Right forelimb (tissue), 1 donor: ENCODE measurements at regions not wholly inside any gene's neighbourhood (a gene's known extent, or its start where the extent isn't known, plus 50 kb on each side); places are given as distances from the start of the nearest gene placed in this dataset.
A peak's percentile ranks its signal among the peaks of the same experiment; 100 is the strongest.
"Not testable (repeated sequence)": the region's sequence is repeated elsewhere in the genome, so short reads cannot be mapped to it uniquely, and the experiment has no call there.

Experiments
- DNase-seq: peaks from one replicate; pipeline ENCODE4 v3.0.0-alpha.2; 2018

DNA sequence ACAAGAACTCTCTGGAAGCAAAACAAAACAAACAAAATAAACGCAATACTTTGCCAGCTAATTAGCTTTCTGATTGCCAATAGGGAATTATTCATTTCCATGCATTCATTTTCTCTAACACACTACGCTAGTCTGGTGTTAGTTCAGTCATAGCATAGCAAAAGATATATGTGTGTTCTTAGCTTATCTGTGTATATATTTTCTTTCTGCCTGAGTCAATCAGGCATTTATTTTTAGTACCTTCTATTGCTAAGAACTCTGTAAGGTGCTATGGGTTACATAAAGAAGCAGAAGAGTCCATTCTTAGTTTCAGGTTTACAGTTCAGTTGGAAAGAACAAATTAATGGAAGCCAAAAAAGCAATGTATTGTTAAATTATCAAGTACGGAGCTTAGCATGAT, 490.9 kb downstream of the KLF5 start:
- DNase-seq, result no peak

DNA sequence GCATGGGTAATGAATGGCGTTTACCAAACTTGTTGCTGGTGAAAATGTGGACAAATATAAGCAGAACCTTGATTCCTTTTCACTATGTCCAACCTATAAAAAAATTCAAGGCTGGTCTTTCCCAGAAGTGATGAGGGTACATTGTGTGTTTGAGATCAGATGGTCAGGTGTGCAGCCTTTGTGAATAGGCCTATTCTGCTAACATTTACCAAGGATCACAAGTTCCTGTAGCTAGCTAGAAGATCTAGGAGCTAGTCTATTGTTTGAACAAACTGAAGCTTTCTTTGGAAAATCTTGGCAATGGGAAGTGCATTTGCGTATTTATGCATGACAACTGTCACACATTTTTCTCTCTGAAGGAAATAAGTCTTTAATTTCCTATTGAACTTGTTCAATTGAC, 489.6 kb downstream of the KLF5 start:
- no peak for DNase-seq

DNA sequence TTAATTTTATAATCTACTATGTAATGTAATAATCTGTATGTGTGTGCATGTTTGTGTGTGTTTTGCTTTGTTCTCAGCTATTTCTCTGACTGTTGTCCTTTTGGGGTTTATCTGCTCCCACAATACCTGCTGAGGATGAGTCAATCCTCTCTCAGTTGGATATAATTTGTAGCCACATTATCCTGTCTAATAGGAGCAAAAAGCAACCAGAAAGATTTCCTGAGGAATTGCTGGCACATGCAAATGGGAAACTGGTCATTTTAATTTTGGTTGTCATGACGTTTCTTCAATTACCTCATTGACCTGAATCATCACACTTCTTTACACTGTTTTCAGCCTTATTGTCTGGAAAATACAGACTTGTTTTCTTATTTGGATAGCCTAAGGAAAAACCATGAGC, 488.4 kb downstream of the KLF5 start:
- DNase-seq, result no peak

DNA sequence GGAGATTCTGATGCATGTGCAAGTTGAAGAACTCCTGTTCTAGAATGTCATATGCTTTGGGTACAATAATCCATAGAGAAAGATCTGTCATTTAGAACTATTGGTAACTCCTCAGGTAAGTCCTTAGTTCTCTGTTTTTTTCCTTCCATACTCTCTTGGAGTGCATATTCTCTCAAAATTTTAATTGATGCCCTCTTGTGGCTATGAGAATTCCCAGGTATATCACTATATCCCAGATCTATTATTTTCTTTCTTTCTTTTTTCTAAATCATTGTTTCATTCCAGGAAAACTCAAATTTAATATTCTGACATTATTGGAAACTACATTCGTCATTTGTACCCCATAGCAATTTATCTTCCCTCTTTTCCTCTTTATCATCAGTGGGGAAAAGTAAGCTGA, 485.4 kb downstream of the KLF5 start:
- DNase-seq, result no peak

DNA sequence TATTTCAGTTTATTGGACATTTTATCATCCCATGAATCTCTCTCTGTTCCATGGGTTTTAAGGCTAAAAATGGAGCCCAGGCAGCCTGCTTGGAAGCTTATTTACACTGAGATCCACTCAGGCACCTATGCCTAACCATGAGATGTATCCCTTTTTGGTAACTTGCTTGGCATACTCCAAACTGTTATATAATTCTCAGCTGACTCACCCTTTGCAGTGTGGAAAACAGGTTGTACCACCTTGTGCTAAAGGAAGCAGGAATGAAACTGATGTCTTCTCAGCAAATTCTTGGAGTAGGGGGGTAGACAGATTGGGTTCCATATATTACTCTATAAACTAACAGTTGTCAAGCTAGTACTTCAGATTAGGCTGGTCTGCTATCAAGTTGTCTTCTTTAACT, 483.6 kb downstream of the KLF5 start:
- DNase-seq, result no peak

DNA sequence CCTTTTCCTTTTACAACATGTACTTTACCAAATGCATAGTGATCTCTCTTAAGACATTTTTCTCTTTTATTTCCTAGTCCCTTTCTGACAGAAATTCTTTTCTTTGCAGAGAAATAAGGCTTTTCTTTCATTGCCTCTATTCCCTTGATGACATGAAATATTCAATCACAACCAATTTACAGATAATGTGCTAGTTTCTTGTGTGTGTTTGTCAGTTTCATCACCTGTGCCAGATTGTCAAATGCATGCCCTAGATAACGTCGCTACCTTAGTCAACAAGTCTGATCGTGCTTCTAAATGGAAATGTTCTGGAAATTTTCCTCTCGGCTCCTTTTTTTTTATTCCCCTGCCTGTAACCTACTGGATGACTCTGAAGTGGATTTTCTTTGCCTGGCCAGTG, 478.1 kb downstream of the KLF5 start:
- DNase-seq, result no peak

DNA sequence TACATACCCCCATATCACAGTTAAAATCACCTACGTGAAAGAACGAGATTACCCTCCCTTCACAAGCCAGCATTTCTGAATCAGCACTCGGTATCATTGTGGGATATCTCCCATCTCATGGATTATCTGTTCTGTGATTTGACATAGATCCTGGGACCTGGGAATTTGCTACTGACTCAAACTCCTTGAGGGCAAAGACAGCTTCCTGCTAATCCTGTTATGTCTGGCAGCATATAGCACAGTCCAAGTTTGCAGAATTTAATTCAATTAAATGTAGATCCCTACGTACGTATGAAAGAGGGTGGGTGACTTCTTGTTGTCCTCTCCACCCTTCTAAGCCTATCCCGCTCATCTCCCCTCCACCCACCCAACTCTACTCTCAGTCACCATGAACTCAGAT, 476.5 kb downstream of the KLF5 start:
- no peak for DNase-seq

DNA sequence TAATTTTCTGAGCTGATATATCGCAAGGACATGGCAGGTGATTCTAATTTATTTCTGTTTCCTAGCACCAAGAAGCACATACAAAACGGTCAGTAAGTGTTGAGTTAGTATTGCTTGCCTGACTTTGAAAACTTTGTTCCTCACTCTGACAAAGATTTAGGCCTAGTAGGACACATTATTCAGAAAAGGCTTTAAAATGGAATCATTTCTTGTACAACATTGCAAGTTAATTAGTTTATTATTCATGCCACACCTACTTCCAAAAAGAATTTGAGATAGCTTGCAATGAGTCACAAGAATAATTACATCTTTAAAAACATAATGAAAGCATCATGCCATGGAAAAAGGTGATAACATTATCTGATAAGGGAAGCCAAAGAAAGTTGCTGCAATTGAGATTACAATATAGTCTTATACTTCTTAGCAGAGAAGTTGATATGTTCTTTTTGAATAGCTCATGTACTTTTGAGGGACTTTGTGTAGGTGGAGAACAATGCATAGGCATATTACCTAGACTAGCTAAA, 474.2 kb downstream of the KLF5 start:
- DNase-seq, result no peak

DNA sequence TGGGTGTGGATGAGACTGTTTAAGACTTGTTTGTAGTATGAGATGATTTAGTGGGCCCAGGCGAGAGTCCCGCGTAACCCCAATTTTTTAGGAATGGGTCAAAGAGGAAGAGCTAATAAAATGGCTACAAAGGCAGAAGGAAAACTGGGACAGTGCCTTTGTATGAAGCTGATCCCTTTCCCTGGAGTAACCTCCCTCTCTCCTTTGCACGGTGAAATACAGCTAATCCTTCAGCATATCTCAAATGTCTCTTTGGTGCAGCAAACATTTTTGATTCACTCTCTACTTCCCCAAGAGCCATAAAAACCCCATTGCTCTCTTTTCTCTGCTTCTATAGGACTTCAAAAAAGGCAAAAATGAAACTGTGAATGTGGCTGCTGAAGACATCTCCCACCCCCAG, 473.8 kb downstream of the KLF5 start:
- no peak for DNase-seq

DNA sequence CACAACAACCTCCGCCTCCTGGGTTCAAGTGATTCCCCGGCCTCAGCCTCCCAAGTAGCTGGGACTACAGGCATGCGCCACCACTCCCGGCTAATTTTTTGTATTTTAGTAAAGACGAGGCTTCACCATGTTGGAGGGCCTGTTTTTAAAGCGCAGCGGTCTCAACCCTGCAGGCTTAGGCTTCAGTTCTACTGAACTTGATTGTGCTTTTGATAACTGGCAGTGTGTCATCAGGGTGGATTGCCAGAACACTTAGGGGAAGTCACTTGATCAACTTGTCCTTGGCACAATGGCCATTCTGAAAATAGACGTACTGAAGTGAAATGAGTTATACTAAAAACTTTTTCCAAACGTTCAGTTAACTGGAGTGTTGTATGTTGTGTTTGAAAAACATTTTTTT, 472.2 kb downstream of the KLF5 start:
- no peak for DNase-seq

DNA sequence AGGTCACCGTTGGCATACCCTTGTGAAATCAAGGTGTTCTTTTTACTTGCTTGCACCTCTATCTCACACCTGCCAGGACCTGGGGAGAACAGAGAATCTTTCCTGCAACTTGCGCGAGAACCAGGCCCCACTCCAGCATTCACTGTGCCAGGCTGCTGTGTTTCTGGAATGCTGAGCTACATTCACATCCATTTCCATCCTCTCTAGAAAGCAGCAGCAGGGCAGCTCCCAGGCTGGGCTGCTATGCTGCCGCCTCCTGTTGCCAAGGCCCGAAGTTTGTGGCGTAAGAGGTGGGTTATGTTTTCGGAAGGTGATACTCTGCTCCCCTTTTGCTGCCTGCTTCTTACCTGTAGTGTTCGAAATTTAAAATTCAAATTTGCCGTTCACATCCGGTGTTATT, 464.1 kb downstream of the KLF5 start:
- no peak for DNase-seq

DNA sequence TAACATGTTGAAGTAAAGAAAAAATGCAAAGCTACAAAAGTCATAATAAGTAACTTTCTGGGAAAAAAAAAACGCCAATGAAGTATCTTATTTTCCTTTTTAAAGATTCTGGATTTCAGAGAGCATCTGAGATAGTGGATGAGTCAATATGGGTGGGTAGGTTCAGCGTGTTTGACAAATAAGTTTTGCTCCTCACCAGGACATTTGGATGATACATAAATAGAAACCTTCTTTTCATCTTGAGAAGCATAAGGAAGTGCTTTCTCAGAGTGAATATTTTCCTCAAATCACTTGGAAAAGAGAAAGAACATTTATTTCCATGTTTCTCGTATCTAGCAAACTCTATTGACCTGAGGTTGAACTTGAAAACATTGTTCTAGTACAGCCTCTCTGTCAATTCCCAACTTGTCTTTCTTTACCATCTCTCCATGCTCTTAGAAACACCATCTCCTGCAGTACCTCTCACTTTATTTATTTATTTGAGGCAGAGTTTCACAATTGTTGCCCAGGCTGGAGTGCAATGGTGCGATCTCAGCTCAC, 463.2 kb downstream of the KLF5 start:
- DNase-seq, result no peak

DNA sequence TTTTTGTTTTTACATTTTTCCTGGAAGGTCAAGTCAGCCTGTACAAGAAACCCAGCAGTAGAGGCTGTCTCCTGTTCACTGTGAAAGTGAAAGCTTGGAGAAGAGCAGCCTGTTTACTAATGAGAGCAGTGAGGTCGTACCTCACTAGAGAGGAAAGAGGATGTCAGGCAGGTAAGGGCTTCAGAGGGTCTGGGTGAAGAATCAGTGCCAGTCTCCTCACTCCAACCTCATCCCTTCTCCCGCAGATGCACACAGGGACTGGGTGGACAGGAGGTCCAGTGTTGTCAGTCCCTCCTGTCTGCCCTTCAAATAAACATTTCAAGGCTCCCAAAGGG, 462.5 kb downstream of the KLF5 start:
- DNase-seq, result peak; percentile 47

DNA sequence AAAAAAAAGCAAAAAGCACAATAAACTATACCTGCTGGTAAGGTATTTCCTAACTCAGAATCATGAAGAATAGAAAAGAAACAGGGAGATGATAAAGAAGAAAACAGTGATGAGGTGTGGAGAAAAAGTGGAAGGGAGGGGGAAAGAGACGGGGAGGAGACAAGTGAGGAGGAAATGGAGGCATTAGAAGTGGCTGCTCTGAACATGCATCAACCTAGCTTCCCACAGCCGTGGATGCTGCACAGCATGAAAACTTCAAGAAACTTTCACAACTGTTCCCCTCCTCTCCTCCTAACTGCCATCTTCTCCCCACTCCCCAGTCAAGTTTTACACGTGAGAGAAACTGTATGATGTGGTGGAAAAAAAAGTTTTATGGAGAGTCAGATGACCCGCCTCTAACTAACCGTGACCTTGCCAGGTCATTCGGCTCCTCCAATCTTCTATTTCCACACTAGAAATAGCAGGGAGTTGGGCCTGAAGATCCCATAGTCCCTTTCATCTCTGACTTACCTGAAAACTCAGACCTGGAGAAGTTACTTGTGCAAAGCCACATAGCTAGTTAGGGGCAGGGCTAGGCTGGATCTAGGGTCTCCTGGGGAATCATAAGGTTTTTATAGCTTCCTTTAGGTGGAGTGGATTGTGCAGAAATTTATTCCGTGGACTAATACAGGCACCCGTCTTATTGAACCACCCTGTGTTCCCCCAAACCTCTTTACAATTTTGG, 461.9 kb downstream of the KLF5 start:
- no peak for DNase-seq

DNA sequence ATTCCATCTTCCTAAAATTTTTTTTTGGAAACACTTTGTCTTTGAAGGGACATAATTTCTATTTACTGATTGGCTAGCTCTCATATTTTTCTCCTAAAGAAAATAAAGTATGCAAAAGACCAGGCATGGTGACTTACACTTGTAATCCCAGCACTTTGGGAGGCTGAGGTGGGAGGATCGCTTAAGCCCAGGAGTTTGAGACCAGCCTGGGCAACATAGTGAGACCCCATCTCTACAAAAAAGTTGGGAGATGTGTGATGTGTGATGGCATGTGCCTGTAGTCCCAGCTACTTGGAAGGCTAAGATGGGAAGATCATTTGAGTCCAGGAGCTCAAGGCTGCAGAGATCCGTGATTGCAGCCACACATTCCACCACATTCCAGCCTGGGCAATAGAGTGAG, 461.3 kb downstream of the KLF5 start:
- DNase-seq, result not testable (repeated sequence)

DNA sequence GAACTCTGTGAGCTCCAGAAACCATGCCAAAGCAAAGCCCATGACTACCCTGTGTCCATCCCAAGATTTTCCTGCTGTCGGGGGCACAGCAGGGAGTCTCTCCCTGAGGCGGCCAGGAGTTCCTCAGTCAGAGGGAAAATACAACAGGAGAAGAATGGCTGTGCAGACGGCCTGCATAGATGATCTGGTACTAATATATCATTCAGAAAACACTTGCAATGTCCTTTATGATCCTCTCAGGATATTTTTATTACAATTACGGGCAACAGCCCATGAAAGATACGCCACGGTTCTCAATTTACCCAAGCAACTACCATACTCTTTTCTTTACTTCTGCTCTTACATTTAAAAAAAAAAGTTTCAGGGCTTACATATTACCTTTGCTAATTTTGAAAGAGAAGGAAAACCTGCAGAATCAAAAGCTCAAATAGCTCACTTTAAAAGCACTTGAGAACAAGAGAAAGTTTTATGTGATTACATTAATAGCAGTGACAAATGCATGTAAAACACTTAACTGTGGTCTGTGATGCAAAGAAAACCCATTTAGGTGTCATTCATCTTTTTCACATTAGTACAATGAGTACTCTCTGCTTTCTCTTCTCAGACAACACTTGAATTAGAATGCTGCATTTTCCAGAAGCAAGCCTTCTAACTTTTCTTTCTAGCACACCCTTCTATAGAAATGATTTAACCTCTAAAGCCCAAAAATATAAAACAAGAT, 460.8 kb downstream of the KLF5 start:
- no peak for DNase-seq

DNA sequence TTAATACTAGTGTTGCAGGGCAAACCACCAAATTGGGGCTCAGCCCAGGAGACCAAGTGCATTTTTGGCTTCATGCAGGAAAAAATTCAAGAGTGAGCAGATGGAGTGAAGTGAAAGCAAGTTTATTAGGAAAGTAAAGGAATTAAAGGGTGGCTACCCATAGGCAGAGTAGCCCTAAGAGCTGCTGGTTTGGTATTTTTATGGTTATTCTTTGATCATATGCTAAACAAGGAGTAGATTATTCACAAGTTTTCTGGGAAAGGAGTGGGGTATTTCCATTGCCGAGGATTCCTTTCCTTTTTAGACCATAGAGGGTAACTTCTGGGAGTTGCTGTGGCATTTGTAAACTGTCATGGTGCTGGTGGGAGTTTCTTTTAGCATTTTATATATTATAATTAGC, 459.0 kb downstream of the KLF5 start:
- no peak for DNase-seq

DNA sequence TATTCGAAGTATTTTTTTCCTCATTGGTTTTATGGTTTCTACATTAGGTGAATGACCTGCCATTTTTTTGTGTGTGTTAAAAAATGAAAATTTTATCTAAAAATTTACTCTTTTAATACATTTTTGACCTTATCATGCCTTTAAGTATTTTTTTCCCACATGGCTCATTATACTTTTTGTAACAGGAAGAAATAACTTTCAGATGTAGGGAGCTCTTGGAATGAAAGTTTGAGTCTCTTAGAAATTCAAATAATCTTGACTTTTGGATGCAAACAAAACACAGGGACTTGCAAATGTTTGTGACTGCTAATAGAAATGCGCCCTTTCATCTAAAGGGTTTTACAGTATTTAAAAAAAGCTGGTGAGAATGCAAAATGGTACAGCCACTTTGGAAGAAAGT, 457.9 kb downstream of the KLF5 start:
- DNase-seq, result no peak

DNA sequence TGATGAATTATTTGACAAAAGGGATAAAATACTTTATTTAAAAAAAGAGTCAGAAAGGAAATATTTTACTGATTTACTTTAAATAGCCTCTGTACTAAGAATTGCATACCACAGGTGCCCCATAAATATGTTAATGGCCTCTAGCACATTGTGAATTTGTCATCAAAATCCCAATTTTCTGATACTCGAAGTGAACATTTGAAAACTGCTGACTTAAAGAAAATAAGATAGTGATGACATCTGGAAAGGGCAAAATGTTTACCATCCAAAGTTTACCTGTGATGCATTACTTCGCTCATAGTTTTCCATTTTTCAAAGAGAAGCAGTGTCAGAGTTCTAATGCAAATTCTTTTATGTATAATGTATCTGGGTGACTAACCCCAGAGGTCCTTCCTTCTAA, 455.4 kb downstream of the KLF5 start:
- DNase-seq, result no peak

DNA sequence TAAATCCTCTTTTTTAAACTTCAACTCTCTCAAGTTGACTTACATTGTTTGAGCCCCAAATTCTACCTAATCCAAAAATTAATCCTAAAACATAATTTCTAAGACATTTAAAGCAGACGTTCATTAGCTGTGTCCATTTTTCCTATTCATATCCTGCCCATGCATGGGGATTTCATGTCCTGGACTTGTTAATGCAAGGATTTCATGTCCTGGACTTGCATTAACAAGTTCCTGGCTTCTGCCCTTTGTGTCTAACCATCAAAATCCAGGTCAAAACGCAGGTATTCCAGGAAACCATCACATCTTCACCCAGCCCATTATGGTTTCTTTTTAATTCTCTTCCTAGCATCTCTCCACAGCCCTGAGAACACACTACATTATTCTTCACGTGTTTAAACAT, 454.9 kb downstream of the KLF5 start:
- DNase-seq, result no peak

DNA sequence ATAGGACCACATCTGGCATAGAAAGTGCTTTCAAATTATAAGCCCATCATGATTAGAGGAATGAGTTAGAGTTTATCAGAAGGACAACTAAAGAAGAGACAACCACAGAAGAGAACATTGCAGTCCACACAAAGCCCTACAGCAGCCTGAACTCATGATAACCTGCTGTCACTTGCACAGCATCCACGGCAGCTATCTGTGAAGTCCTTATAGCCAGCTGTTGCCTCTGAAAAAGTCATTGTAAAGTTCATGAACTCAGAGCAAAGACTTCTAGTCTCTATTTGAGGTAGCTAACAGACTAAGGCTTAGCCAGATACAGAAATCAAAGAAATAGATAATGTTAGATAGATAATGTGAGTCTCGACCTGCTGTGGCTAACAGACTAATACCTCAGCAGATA, 450.0 kb downstream of the KLF5 start:
- DNase-seq, result no peak

DNA sequence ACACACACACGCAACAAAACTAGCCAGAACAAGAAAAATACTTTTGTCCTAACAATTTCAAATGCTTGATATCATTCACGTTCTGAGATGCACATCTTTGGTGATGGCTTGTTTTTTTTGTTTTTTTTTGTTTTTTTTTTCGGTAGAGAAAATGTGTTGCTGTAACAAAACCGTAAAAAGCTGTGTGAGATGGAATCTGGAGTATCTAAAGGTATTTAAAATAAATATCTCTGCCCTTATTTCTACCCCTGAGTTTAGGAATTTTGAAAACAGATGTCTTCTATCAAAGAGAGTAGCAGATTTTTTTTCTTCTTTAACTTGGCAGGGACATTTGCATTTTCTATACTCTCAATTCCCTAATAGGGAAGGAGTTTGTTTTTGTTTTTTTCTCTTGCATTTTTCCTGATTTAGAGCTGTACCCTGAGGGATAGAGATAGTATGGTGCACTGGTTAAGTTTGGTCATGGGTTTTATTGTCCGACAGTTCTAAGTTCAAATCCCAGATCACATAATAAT, 446.6 kb downstream of the KLF5 start:
- no peak for DNase-seq

DNA sequence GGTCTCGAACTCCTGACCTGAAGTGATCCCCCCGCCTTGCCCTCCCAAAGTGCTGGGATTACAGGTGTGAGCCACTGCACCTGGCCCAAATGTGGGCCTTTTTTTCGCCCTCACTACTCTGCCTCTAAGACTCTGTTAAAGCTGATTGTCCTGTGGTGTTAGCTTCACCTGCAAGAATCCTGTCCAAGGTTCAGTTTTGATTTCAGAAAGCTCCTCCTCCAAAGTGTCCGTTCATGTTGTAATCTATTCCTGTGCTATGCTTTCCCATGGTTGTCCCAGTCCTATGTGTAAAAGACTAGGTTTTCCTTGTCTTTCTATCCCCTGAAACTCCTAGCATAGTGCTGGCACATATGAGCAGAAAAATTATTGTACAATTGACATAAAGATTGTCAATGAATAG, 440.9 kb downstream of the KLF5 start:
- DNase-seq, result no peak

DNA sequence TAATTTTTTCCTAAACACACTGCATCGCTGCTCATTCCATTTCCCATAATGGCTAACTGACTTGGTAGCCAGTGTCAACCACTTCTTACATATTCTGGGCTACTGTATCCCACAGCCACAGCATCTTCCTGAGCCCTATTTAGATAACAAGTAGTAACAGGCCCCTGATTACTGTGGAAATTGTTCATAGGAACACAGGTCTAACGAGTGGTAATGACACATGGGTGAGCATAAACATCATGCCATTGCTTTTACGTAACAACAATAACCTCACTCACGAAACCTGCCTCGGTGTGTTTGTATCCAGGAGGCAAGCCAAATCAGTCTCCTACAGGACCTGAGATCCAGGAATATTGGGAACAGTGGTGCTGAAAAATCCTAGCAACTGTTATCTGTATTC, 438.6 kb downstream of the KLF5 start:
- DNase-seq, result no peak
